Gastroesophageal sphincter (tissue), 3 donors: ENCODE measurements at regions not wholly inside any gene's neighbourhood (a gene's known extent, or its start where the extent isn't known, plus 50 kb on each side); places are given as distances from the start of the nearest gene placed in this dataset.

Source experiments
- CTCF ChIP-seq, 4 experiments: fragments of 200-600 bp in 2 of 4; fragments of 450-650 bp in 2 of 4; sonication (generic) in 1 of 4; IDR thresholded peaks; one replicate each; pipeline ENCODE4 v1.5.1; 2017 to 2019; ENCODE audit warnings: antibody characterized with exemption in 4 of 4, mild to moderate bottlenecking in 2 of 4, moderate library complexity in 2 of 4
- POLR2A ChIP-seq, 2 donors: fragments of 450-650 bp; IDR thresholded peaks; one replicate each; pipeline ENCODE4 v1.6.1; 2017; ENCODE audit warnings: antibody characterized with exemption in 2 of 2, mild to moderate bottlenecking in 2 of 2, moderate library complexity in 1 of 2

GRCh38 chr11:12315024-12315423 lies 62.3 kb upstream of the PARVA start:
- TF ChIP-seq POLR2A (IDR thresholded peaks at IDR 0.05) (no peak), CTCF (IDR thresholded peaks at IDR 0.05) (no peak)
